Hepatocyte (in vitro differentiated cells): ENCODE measurements at regions not wholly inside any gene's neighbourhood (a gene's known extent, or its start where the extent isn't known, plus 50 kb on each side); places are given as distances from the start of the nearest gene placed in this dataset.

ENCODE experiments used
- DNase-seq: peaks from one replicate; pipeline ENCODE4 v3.0.0-alpha.2; 2016; ENCODE audit warnings: low spot score
- H2AFZ ChIP-seq: fragments of 200-600 bp; sonication (generic); 2 replicates; pipeline ENCODE4 v1.6.0; 2016; ENCODE audit warnings: antibody characterized with exemption, mild to moderate bottlenecking
- H3K27ac ChIP-seq: fragments of 200-600 bp; sonication (generic); 2 replicates; pipeline ENCODE4 v1.5.1; 2016; ENCODE audit warnings: mild to moderate bottlenecking
- H3K27me3 ChIP-seq: fragments of 200-600 bp; sonication (generic); 2 replicates; pipeline ENCODE4 v1.6.1; 2016
- H3K36me3 ChIP-seq: fragments of 200-600 bp; sonication (generic); replicated peaks from 2 replicates; pipeline ENCODE4 v1.5.1; 2016; ENCODE audit warnings: low read depth; ENCODE audit not compliant: insufficient read depth
- H3K4me1 ChIP-seq: fragments of 200-600 bp; sonication (generic); 2 replicates; pipeline ENCODE4 v1.5.1; 2016; ENCODE audit warnings: mild to moderate bottlenecking, moderate library complexity; ENCODE audit not compliant: insufficient read depth
- H3K4me2 ChIP-seq: fragments of 200-600 bp; sonication (generic); 2 replicates; pipeline ENCODE4 v1.6.0; 2016
- H3K4me3 ChIP-seq: fragments of 200-600 bp; sonication (generic); 2 replicates; pipeline ENCODE4 v1.5.1; 2016; ENCODE audit warnings: mild to moderate bottlenecking
- H3K79me2 ChIP-seq: fragments of 200-600 bp; sonication (generic); 2 replicates; pipeline ENCODE4 v1.6.0; 2017; ENCODE audit warnings: mild to moderate bottlenecking
- H3K9me2 ChIP-seq: fragments of 200-600 bp; sonication (generic); replicated peaks from 2 replicates; pipeline ENCODE4 v1.6.0; 2017; ENCODE audit warnings: mild to moderate bottlenecking; ENCODE audit not compliant: insufficient read depth
- H3K9me3 ChIP-seq: fragments of 200-600 bp; sonication (generic); 2 replicates; pipeline ENCODE4 v1.5.1; 2016; ENCODE audit warnings: low read depth, mild to moderate bottlenecking
- H4K20me1 ChIP-seq: fragments of 200-600 bp; sonication (generic); 2 replicates; pipeline ENCODE4 v1.6.0; 2016; ENCODE audit warnings: mild to moderate bottlenecking; ENCODE audit not compliant: insufficient read depth, poor library complexity, severe bottlenecking
- CTCF ChIP-seq: fragments of 200-600 bp; sonication (generic); IDR thresholded peaks from 2 replicates; pipeline ENCODE4 v1.5.1; 2016; ENCODE audit warnings: antibody characterized with exemption, mild to moderate bottlenecking; ENCODE audit not compliant: poor library complexity
- EZH2 ChIP-seq: fragments of 200-600 bp; sonication (generic); IDR thresholded peaks from 2 replicates; pipeline ENCODE4 v1.6.1; 2016; ENCODE audit warnings: antibody characterized with exemption, mild to moderate bottlenecking, borderline replicate concordance
- EZH2phosphoT487 ChIP-seq: fragments of 200-600 bp; sonication (generic); IDR thresholded peaks from one replicate; pipeline ENCODE4 v1.6.1; 2018; ENCODE audit warnings: antibody characterized with exemption, mild to moderate bottlenecking, low read depth, moderate library complexity; ENCODE audit not compliant: unreplicated experiment, severe bottlenecking
- WGBS: methylation state at CpG from one replicate; pipeline ENCODE4 v1.1.6; 2016; ENCODE audit warnings: low lambda C conversion rate; ENCODE audit errors: missing lambda C conversion rate; 5-methylcytosine and 5-hydroxymethylcytosine counted together

- 73% methylated on average over 4 of the region's 4 CpGs for WGBS
- Histone ChIP-seq H3K27ac (peak overlapping the region; percentile 94), H3K79me2 (no peaks in the 10 kb centered on the region)
Measured at GRCh38 chr16:79769270-79769927, 168.9 kb upstream of the MAF start.

GRCh38 chr16:79768276-79768970 lies 167.9 kb upstream of the MAF start:
- DNase-seq = no peak
- Histone ChIP-seq H4K20me1 (no peaks in the 10 kb centered on the region), H3K4me3 (peak overlapping the region; percentile 10), H3K9me3 (no peaks in the 10 kb centered on the region), H3K36me3 (no peaks in the 10 kb centered on the region), H3K4me2 (peak overlapping the region; percentile 80), H3K4me1 (peaks cover 43% of the 10 kb centered on the region), H3K27me3 (no peaks in the 10 kb centered on the region), H2AFZ (peak overlapping the region; percentile 7), H3K9me2 (no peaks in the 10 kb centered on the region), H3K27ac (peak overlapping the region; percentile 94), H3K79me2 (no peaks in the 10 kb centered on the region)
- TF ChIP-seq EZH2phosphoT487 (no peak), EZH2 (no peak), CTCF (no peak)
- WGBS = 22% methylated on average over 10 of the region's 10 CpGs

More at GRCh38 chr16:79769270-79769927, 168.9 kb upstream of the MAF start:
- Histone ChIP-seq H3K4me3 (no peak overlapping the region), H3K27me3 (no peaks in the 10 kb centered on the region), H2AFZ (no peak overlapping the region), H3K9me2 (no peaks in the 10 kb centered on the region), H3K4me2 (peak overlapping the region; percentile 80), H3K9me3 (no peaks in the 10 kb centered on the region), H3K36me3 (no peaks in the 10 kb centered on the region), H4K20me1 (no peaks in the 10 kb centered on the region), H3K4me1 (peaks cover 43% of the 10 kb centered on the region)
- DNase-seq = no peak
- TF ChIP-seq CTCF (no peak), EZH2phosphoT487 (no peak), EZH2 (no peak)

GRCh38 chr16:79767421-79768275 lies 167.1 kb upstream of the MAF start:
- no peak for TF ChIP-seq EZH2
- TF ChIP-seq CTCF = peak; percentile 46
- TF ChIP-seq EZH2phosphoT487 = no peak
- H2AFZ ChIP-seq = peak overlapping the region; percentile 7
- H3K36me3 ChIP-seq = no peaks in the 10 kb centered on the region
- no peaks in the 10 kb centered on the region for H3K9me3 ChIP-seq
- H3K4me3 ChIP-seq = peak overlapping the region; percentile 10
- peaks cover 41% of the 10 kb centered on the region for H3K4me1 ChIP-seq
- peak overlapping the region; percentile 80 for H3K4me2 ChIP-seq
- H3K9me2 ChIP-seq = no peaks in the 10 kb centered on the region
- no peaks in the 10 kb centered on the region for H3K27me3 ChIP-seq
- WGBS = 23% methylated on average over 7 of the region's 7 CpGs
- peak; percentile 58 for DNase-seq
- H3K79me2 ChIP-seq = no peaks in the 10 kb centered on the region
- no peaks in the 10 kb centered on the region for H4K20me1 ChIP-seq
- H3K27ac ChIP-seq = peak overlapping the region; percentile 94
